HG02852 (cell line): ENCODE measurements at regions not wholly inside any gene's neighbourhood (a gene's known extent, or its start where the extent isn't known, plus 50 kb on each side); places are given as distances from the start of the nearest gene placed in this dataset.

Experiments used
- ATAC-seq: cut with Tn5 transposase; IDR thresholded peaks from one replicate; pipeline ENCODE4 v1.9.1; 2021; ENCODE audit warnings: mild to moderate bottlenecking, moderate library complexity; ENCODE audit not compliant: unreplicated experiment

- ATAC-seq = no peak
Observed at GRCh38 chr9:87818308-87818707, 64.4 kb upstream of the SPATA31E1 start.

- no peak for ATAC-seq
Observed at GRCh38 chr9:87824216-87824875, 58.3 kb upstream of the SPATA31E1 start.

GRCh38 chr9:87824886-87825285 lies 57.8 kb upstream of the SPATA31E1 start:
- no peak for ATAC-seq

GRCh38 chr9:87826331-87826730 lies 56.3 kb upstream of the SPATA31E1 start:
- no peak for ATAC-seq

GRCh38 chr9:87827341-87827740 lies 55.3 kb upstream of the SPATA31E1 start:
- ATAC-seq = no peak

GRCh38 chr9:87829756-87830155 lies 52.9 kb upstream of the SPATA31E1 start:
- no peak for ATAC-seq

- no peak for ATAC-seq
Observed at GRCh38 chr9:87830446-87830845, 52.2 kb upstream of the SPATA31E1 start.

- ATAC-seq = no peak
Observed at GRCh38 chr9:87831159-87831558, 51.5 kb upstream of the SPATA31E1 start.
